T-helper 1 cell (primary cell): ENCODE measurements at regions not wholly inside any gene's neighbourhood (a gene's known extent, or its start where the extent isn't known, plus 50 kb on each side); places are given as distances from the start of the nearest gene placed in this dataset.
"Not testable (repeated sequence)": the region's sequence is repeated elsewhere in the genome, so short reads cannot be mapped to it uniquely, and the experiment has no call there.

ENCODE experiments used
- DNase-seq, 5 donors: peaks; one replicate each; pipeline ENCODE4 v3.0.0-alpha.2; 2012 to 2020

DNA sequence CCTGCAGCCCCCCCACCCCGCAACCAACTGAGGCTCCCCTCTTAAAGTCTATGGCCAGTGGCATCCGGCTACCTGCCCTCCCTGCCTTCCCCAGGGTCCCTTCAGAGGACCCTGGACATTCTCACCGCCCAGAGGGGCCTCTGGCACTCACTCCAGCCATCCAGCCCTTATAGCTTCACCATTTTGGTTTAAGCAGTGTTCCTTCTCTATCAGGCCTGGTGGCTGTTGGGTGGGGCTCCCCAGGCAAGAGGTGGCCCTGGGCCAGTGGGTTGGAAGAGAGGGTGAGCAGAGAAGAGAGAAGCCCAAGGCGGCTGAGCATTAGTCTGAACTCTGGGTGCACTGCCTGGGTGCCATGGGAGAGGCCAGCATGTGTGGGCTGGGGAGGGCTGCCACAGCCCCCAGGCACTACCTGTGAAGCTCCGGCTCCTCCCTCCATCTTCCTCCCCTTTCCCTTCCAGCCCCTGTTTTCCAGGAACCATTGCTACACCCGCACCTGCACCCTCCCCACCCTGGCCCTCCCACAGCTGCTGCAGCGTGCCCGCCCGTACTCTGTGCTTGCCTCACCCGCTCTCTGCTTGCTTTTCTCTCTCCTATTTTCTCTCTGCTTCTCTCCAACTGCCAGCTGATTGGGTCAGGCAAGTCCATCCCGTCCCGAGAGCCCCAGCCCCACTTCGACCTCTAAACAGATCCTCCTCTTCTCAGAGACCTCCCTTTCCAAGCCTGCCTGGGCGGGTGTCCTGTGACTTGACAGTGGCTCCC is 168.2 kb downstream of the TBC1D2B start:
- no peak for DNase-seq

GRCh38 chr15:77908752-77909111 is 168.8 kb downstream of the TBC1D2B start:
- not testable (repeated sequence) for DNase-seq

- peak in 2 of 5 donors; percentile 34 to 61 for DNase-seq
These were observed 169.4 kb downstream of the TBC1D2B start for GRCh38 chr15:77907824-77908751.

GRCh38 chr15:77906062-77906990 is 171.2 kb downstream of the TBC1D2B start:
- not testable (repeated sequence) for DNase-seq

DNA sequence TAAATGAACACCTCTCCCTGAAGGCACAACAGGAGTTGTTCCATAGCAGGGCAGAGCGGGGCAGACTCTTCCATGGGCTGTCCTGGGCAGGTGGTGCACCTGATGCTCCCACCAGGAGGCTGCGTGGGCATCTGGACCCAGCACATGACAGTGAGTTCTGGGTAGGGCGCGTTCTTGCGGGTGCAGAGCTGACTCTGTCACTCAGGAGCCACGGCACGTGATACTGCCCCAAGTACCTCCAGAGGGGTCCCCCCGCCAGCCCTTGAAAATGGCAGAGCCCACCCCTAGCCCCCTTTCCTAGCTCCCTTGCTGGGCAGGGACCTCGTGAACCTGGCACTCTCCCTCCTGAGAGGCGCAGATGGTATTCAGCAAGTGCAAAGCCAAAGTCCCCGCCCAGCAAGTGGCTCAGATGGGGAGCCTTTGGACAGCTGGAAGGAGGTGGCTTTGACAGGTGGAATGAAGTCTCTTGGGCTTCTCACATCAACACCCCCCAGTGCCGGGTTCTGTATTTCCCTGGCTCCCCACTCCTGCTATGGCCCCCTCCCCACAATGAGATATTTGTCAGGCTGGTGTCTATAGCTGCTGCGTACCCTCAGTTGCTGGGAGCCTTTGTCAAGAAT is 172.1 kb downstream of the TBC1D2B start:
- DNase-seq = no peak

DNA sequence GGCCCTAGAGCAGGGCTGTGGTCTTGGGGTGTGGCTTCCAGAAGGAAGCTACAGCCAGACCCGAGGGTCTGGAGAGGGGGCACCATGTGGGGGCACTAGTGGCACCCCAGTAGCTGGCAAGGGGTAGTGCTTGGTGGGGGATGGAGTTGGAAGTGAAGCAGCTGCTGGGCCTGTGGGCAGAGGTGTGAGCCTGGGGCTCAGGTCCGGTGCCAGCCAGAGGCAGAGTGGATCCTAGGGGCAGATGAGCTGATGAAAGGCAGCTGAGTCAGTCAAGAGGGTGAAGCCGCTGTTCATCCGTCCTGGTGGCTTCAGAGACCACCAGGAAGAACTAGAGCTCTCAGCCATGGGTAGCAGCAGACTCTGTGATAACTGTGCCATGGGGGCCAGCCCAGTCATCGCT is 172.6 kb downstream of the TBC1D2B start:
- no peak for DNase-seq

GRCh38 chr15:77904436-77904821 is 173.1 kb downstream of the TBC1D2B start:
- no peak for DNase-seq

DNA sequence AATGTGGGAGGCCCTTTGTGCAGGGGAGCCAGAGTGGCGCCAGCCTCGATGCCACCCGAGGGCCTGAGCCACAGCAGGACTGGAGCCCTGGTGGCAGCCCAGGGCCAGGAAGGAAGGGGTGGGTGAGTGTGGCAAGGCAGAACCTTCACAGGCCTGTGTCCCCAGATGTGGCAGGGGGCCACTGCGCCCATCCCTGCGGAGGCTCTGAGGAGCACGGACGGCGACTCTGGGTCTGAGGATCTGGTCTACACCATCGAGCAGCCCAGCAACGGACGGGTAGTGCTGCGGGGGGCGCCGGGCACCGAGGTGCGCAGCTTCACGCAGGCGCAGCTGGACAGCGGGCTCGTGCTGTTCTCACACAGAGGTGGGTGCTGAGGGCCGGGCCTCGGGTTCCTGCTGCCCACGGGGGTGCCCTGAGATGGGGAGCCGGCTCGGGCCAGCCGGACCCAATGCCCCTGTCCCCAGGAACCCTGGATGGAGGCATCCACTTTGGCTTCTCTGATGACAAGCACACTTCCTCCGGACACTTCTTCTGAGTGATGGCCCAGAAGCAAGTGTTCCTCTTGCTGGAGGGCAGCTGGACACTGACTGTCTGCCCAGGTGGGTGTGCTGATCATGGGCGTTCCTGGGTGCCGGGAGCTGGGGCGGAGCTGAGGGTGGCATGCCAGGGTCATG is 173.6 kb downstream of the TBC1D2B start:
- not testable (repeated sequence) for DNase-seq

- DNase-seq = peak in 1 of 5 donors; percentile 17
These were observed 174.4 kb downstream of the TBC1D2B start for GRCh38 chr15:77902921-77903760.

DNA sequence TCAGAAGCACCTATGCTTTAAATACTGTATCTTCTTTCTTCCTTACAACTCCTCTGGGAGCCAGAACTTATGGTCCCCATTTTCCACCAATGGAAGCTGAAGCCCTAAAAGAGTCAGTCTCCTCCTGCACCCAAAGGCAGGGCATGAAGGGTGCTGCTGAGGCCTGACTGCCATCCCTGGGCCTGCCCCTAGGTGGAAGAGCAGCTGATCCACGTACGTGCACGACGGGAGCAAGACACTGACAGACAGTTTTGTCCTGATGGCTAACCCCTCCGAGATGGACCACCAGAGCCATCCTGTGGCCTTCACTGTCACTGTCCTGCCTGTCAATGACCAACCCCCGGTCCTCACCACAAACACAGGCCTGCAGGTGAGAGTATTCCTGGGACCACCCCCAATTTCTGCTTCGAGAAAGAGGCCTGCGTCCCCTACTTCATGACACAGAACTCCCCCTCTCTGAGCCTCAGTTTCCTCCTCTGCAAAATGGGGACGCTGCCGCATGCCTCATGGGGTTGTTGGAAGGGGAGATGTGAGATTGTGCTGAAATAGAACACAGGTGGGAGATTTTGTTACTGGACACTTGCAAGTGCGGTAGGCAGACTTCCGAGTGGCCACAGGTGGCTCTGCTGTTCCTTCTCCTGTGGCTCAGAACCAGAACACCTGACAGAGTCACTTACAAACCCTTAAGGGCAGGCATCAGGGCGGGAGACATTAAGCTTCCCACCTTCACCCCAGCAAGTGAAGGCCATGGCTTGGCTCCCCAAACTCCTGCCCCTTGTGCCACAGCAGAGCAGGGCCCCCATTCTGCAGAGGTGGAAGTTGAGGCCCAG is 175.4 kb downstream of the TBC1D2B start:
- DNase-seq = no peak

DNA sequence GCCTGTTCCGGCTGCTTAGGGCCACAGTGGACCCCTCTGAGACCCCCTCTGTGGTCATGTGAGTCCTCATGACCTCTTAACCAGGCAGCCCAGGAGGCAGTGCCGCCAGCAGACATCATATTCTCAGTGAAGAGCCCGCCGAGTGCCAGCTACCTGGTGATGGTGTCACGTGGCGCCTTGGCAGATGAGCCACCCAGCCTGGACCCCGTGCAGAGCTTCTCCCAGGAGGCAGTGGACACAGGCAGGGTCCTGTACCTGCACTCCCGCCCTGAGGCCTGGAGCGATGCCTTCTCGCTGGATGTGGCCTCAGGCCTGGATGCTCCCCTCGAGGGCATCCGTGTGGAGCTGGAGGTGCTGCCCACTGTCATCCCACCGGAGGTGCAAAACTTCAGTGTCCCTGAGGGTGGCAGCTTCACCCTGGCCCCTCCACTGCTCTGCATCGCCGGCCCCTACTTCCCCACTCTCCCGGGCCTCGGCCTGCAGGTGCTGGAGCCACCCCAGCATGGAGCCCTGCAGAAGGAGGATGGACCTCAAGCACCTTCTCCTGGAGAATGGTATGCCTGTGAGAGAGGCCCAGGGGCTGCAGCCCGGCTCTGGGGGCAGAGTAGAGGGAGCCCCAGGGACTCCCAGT is 176.1 kb downstream of the TBC1D2B start:
- no peak for DNase-seq

- peak in 1 of 5 donors; percentile 34 for DNase-seq
These were observed 177.1 kb downstream of the TBC1D2B start for GRCh38 chr15:77900331-77900963.

DNA sequence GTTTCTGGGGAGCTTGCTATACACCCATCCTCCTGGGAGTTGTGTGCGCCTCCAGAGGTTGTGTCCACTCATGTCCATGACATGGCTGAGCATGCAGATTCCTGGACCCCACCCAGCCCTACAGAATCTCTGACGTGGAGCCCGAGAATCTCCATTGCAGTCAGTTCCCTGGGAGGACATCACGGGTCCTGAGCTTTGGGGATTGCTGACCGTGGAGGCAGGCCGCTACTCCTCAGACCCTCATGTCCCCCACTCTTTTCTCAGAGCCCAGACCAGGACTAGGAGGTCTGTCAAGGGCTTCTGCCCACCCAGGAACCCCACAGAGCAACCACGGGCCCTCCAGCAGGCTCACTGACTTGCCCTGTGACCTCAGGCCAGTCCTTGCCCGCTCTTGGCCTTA is 177.7 kb downstream of the TBC1D2B start:
- not testable (repeated sequence) for DNase-seq

DNA sequence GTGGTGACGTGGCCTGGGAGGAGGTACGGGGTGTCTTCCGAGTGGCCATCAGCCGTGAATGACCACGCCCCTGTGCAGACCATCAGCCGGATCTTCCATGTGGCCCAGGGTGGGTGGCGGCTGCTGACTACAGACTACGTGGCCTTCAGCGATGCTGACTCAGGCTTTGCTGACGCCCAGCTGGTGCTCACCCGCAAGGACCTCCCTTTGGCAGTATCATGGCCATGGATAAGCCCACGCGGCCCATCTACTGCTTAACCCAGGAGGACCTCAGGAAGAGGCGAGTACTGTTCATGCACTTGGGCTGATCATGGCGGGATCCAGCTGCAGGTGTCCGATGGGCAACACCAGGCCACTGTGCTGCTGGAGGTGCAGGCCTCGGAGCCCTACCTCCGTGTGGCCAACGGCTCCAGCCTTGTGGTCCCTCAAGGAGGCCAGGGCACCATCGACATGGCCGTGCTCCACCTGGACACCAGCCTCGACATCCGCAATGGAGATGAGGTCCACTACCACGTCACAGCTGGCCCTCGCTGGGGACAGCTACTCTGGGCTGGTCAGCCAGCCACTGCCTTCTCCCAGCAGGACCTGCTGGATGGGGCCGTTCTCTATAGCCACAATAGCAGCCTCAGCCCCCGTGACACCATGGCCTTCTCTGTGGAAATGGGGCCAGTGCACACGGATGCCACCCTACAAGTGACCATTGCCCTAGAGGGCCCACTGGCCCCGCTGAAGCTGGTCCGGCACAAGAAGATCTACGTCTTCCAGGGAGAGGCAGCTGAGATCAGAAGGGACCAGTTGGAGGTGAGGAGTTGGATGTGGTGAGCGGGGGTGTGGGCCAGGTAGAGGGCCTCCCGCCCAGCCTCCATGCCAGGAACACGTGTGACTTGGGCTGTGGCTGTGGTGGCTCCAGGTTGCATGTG is 178.4 kb downstream of the TBC1D2B start:
- DNase-seq = no peak

DNA sequence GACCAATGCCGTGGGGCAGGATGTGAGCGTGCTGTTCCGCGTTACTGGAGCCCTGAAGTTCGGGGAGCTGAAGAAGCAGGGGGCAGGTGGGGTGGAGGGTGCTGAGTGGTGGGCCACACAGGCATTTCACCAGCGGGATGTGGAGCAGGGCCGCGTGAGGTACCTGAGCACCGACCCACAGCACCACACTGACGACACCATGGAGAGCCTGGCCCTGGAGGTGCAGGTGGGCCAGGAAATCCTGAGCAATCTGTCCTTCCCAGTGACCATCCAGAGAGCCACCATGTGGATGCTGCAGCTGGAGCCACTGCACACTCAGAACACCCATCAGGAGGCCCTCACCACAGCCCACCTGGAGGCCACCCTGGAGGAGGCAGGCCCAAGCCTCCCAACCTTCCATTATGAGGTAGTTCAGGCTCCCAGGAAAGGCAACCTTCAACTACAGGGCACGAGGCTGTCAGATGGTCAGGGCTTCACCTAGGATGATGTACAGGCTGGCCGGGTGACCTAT is 179.6 kb downstream of the TBC1D2B start:
- DNase-seq = no peak

- DNase-seq = not testable (repeated sequence)
These were observed 180.2 kb downstream of the TBC1D2B start for GRCh38 chr15:77897113-77897895.
